HEK293T (cell line): ENCODE measurements at regions not wholly inside any gene's neighbourhood (a gene's known extent, or its start where the extent isn't known, plus 50 kb on each side); places are given as distances from the start of the nearest gene placed in this dataset.

ENCODE experiments used
- CTCF ChIA-PET: fragments of 350-600 bp; formaldehyde crosslinking; extraction: SDS; loops from one replicate; lab custom pipeline; 2021; ENCODE audit warnings: antibody characterized with exemption, inconsistent platforms; lab: Yijun Ruan, JAX
- POLR2A ChIA-PET: fragments of 350-600 bp; formaldehyde crosslinking; extraction: SDS; loops from one replicate; lab custom pipeline; 2020; ENCODE audit warnings: antibody characterized with exemption, inconsistent platforms; lab: Yijun Ruan, JAX
- DNase-seq: peaks from one replicate; pipeline ENCODE4 v3.0.0; 2012; ENCODE audit warnings: mixed read lengths; ENCODE audit errors: extremely low spot score
- ARNT ChIP-seq: fragments of 450-650 bp; IDR thresholded peaks from 2 replicates; pipeline ENCODE4 v1.6.1; 2017; ENCODE audit warnings: mild to moderate bottlenecking
- BHLHE40 ChIP-seq: fragments of 450-650 bp; IDR thresholded peaks from 2 replicates; pipeline ENCODE4 v1.6.1; 2016; ENCODE audit warnings: mild to moderate bottlenecking, moderate library complexity, borderline replicate concordance
- CTBP1 ChIP-seq: fragments of 450-650 bp; IDR thresholded peaks from 2 replicates; pipeline ENCODE4 v1.6.1; 2016; ENCODE audit warnings: borderline replicate concordance
- ELF4 ChIP-seq: fragments of 450-650 bp; IDR thresholded peaks from 2 replicates; pipeline ENCODE4 v1.6.1; 2017; ENCODE audit warnings: antibody characterized with exemption
- FOXA1 ChIP-seq: fragments of 450-650 bp; IDR thresholded peaks from 2 replicates; pipeline ENCODE4 v1.6.1; 2016; ENCODE audit warnings: mild to moderate bottlenecking
- FOXK2 ChIP-seq: fragments of 450-650 bp; IDR thresholded peaks from 2 replicates; pipeline ENCODE4 v1.6.1; 2016; ENCODE audit warnings: mild to moderate bottlenecking
- FOXM1 ChIP-seq: fragments of 450-650 bp; IDR thresholded peaks from 2 replicates; pipeline ENCODE4 v1.6.1; 2017; ENCODE audit warnings: mild to moderate bottlenecking, borderline replicate concordance
- HDGF ChIP-seq: fragments of 450-650 bp; IDR thresholded peaks from 2 replicates; pipeline ENCODE4 v1.6.1; 2017; ENCODE audit warnings: antibody characterized with exemption, borderline replicate concordance
- L3MBTL2 ChIP-seq: fragments of 450-650 bp; conservative IDR thresholded peaks from 2 replicates; pipeline ENCODE4 v1.6.1; 2016; ENCODE audit warnings: mild to moderate bottlenecking
- LEF1 ChIP-seq: fragments of 450-650 bp; IDR thresholded peaks from 2 replicates; pipeline ENCODE4 v1.6.1; 2017; ENCODE audit warnings: mild to moderate bottlenecking, borderline replicate concordance
- NFRKB ChIP-seq: fragments of 450-650 bp; IDR thresholded peaks from 2 replicates; pipeline ENCODE4 v1.6.1; 2016; ENCODE audit warnings: mild to moderate bottlenecking, moderate library complexity
- SP1 ChIP-seq: fragments of 450-650 bp; IDR thresholded peaks from 2 replicates; pipeline ENCODE4 v1.6.1; 2017
- SUZ12 ChIP-seq: fragments of 450-650 bp; IDR thresholded peaks from 2 replicates; pipeline ENCODE4 v1.6.1; 2016; ENCODE audit warnings: mild to moderate bottlenecking
- TARDBP ChIP-seq: fragments of 450-650 bp; IDR thresholded peaks from 2 replicates; pipeline ENCODE4 v1.6.1; 2016
- ZNF384 ChIP-seq: fragments of 450-650 bp; IDR thresholded peaks from 2 replicates; pipeline ENCODE4 v1.6.1; 2016
- TF ChIP-seq, protein P1 (sequence below): fragments of 450-650 bp; IDR thresholded peaks from 2 replicates; pipeline ENCODE4 v1.6.1; 2016

- DNase-seq: no peak
- ChIA-PET CTCF (interaction anchor here (0.6 kb wide), 1 partner anchor 36 kb away, joined by 3 read pairs; no protein-coding TSS in a partner anchor), POLR2A (no interaction called here)
- TF ChIP-seq SP1 (no peak), FOXA1 (no peak), NFRKB (no peak), TARDBP (no peak), SUZ12 (no peak), ZNF384 (no peak), ELF4 (no peak), HDGF (no peak), BHLHE40 (no peak)
- TF ChIP-seq, protein P1, sequence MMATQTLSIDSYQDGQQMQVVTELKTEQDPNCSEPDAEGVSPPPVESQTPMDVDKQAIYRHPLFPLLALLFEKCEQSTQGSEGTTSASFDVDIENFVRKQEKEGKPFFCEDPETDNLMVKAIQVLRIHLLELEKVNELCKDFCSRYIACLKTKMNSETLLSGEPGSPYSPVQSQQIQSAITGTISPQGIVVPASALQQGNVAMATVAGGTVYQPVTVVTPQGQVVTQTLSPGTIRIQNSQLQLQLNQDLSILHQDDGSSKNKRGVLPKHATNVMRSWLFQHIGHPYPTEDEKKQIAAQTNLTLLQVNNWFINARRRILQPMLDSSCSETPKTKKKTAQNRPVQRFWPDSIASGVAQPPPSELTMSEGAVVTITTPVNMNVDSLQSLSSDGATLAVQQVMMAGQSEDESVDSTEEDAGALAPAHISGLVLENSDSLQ: no peak
Measured at GRCh38 chr4:137430171-137430570, 102.1 kb downstream of the PCDH18 start.

GRCh38 chr4:137427411-137427810, 104.9 kb downstream of the PCDH18 start:
- ChIA-PET CTCF (no interaction called here), POLR2A (no interaction called here)
- TF ChIP-seq FOXK2: no peak
- TF ChIP-seq NFRKB: no peak
- no peak for TF ChIP-seq FOXM1
- TF ChIP-seq SUZ12: no peak
- TF ChIP-seq SP1: no peak
- TF ChIP-seq CTBP1: no peak
- TF ChIP-seq ARNT: no peak
- TF ChIP-seq BHLHE40: no peak
- no peak for TF ChIP-seq ELF4
- no peak for TF ChIP-seq LEF1
- no peak for TF ChIP-seq TARDBP
- TF ChIP-seq FOXA1: no peak
- TF ChIP-seq L3MBTL2: no peak
- no peak for TF ChIP-seq ZNF384
- TF ChIP-seq, protein P1: no peak
- no peak for TF ChIP-seq HDGF
- DNase-seq: no peak

GRCh38 chr4:137425281-137425680, 107.0 kb downstream of the PCDH18 start:
- ChIA-PET POLR2A (no interaction called here), CTCF (interaction anchor here (0.6 kb wide), 1 partner anchor 1743 kb away, joined by 3 read pairs; no protein-coding TSS in a partner anchor)
- TF ChIP-seq BHLHE40 (no peak), TARDBP (no peak), NFRKB (no peak), SP1 (no peak)
- no peak for DNase-seq

DNA sequence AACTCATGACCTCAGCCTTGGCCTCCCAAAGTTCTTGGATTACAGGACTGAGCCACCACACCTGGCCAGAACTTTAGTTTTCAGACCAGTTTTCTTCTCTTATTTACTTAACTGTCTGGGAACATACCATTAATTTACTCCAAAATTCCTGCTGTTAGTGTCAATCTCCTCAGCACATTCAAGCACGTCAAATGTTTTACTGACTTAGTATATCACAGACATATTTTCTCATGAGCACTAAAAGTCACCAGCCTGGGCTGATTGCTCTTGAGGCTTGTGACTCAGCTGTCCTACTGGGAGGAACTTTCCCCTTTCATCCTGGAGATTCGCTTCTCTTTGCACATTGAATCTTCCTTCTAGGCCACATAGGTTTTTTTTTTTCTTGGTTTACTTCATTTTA, 109.6 kb downstream of the PCDH18 start:
- POLR2A ChIA-PET: no interaction called here
- no peak for TF ChIP-seq FOXM1
- TF ChIP-seq ZNF384: no peak
- TF ChIP-seq FOXA1: no peak
- CTCF ChIA-PET: no interaction called here

DNA sequence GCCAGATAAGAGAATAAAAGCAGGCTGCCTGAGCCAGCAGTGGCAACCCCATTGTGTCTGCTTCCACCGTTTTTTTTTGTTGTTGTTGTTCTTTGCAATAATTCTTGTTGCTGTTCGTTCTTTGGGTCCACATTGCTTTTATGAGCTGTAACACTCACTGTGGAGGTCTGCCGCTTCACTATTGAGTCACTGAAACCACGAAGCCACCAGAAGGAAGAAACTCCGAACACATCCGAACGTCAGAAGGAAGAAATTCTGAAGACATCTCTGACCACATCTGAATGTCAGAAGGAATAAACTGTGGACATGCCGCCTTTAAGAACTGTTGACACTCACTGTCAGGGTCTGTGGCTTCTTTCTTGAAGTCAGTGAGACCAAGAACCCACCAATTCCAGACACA, 110.5 kb downstream of the PCDH18 start:
- no peak for TF ChIP-seq TARDBP
- TF ChIP-seq NFRKB: no peak
- no peak for TF ChIP-seq CTBP1
- TF ChIP-seq FOXK2: no peak
- TF ChIP-seq SUZ12: no peak
- TF ChIP-seq HDGF: no peak
- no peak for TF ChIP-seq LEF1
- no peak for TF ChIP-seq ARNT
- no peak for TF ChIP-seq FOXA1
- TF ChIP-seq BHLHE40: no peak
- no peak for TF ChIP-seq L3MBTL2
- no peak for TF ChIP-seq ZNF384
- TF ChIP-seq, protein P1: no peak
- ChIA-PET POLR2A (no interaction called here), CTCF (no interaction called here)
- no peak for DNase-seq

More for the DNA sequence above, 109.6 kb downstream of the PCDH18 start:
- DNase-seq: no peak

DNA sequence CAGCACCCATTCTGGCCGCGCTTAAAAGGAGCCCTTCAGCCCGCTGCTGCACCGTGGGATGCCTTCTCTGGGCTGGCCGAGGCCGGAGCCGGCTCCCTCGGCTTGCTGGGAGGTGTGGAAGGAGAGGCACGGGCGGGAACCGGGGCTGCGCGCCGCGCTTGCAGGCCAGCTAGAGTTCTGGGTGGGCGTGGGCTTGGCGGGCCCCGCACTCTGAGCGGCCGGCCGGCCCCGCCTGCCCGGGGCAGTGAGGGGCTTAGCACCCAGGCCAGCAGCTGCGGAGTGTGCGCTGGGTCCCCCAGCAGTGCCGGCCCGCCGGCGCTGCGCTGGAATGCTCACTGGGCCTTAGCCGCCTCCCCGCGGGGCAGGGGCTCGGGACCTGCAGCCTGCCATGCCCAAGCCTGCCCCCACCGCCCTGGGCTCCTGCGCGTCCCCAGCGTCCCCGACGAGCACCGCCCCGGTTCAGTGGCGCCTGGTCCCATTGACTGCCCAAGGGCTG, 111.3 kb downstream of the PCDH18 start:
- no peak for DNase-seq
- CTCF ChIA-PET: no interaction called here
- TF ChIP-seq ZNF384: no peak
- no peak for TF ChIP-seq FOXA1
- TF ChIP-seq L3MBTL2: no peak
- TF ChIP-seq BHLHE40: no peak
- no peak for TF ChIP-seq ARNT
- TF ChIP-seq LEF1: no peak
- no peak for TF ChIP-seq SP1
- no peak for TF ChIP-seq FOXK2
- no peak for TF ChIP-seq TARDBP
- TF ChIP-seq, protein P1: no peak
- no peak for TF ChIP-seq SUZ12
- POLR2A ChIA-PET: no interaction called here

DNA sequence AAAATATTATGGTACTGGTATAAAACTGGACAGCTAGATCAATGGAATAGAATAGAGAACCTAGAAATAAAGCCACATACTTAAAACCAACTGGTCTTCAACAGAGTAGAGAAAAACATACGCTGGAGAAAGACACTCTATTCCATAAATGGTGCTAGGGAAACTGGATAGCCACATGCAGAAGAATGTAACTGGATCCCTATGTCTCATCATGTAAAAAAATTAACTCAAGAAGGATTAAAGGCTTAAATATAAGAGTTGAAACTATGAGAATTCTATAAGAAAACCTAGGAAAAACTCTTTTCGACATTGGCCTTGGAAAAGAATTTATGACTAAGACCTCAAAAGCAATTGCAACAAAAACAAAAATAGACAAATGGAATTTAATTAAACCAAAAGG, 114.6 kb downstream of the PCDH18 start:
- ChIA-PET POLR2A (no interaction called here), CTCF (no interaction called here)
- no peak for TF ChIP-seq HDGF
- no peak for TF ChIP-seq FOXM1
- TF ChIP-seq NFRKB: no peak
- TF ChIP-seq ZNF384: no peak
- TF ChIP-seq SP1: no peak
- TF ChIP-seq LEF1: no peak
- TF ChIP-seq FOXA1: no peak
- TF ChIP-seq SUZ12: no peak
- no peak for TF ChIP-seq L3MBTL2
- TF ChIP-seq CTBP1: no peak
- no peak for TF ChIP-seq ELF4
- TF ChIP-seq, protein P1: no peak
- no peak for TF ChIP-seq FOXK2
- TF ChIP-seq TARDBP: no peak
- no peak for TF ChIP-seq BHLHE40
- no peak for TF ChIP-seq ARNT
- DNase-seq: no peak
